GM23338 (cell line): ENCODE measurements at regions not wholly inside any gene's neighbourhood (a gene's known extent, or its start where the extent isn't known, plus 50 kb on each side); places are given as distances from the start of the nearest gene placed in this dataset.

Experiments
- ATAC-seq: fragments of 200-7000 bp; cut with Tn5 transposase; 3 replicates; pipeline ENCODE4 v1.9.1; 2020
- DNase-seq: peaks from one replicate; pipeline ENCODE4 v3.0.0-alpha.2; 2015; ENCODE audit warnings: low spot score
- H2AFZ ChIP-seq: fragments of 200-600 bp; sonication (generic); 2 replicates; pipeline ENCODE4 v1.8.0; 2016; ENCODE audit warnings: antibody characterized with exemption, mild to moderate bottlenecking, moderate library complexity
- H3F3A ChIP-seq: fragments of 200-600 bp; sonication (generic); replicated peaks from 2 replicates; pipeline ENCODE4 v1.8.0; 2017; ENCODE audit warnings: antibody characterized with exemption, mixed run types, low read depth
- H3K27ac ChIP-seq: fragments of 200-600 bp; sonication (generic); 2 replicates; pipeline ENCODE4 v1.6.1; 2016; ENCODE audit warnings: low read depth
- H3K27me3 ChIP-seq: fragments of 200-600 bp; sonication (generic); 2 replicates; pipeline ENCODE4 v1.8.0; 2016; ENCODE audit warnings: mild to moderate bottlenecking, mixed run types, moderate library complexity; ENCODE audit not compliant: insufficient read depth
- H3K36me3 ChIP-seq: fragments of 200-600 bp; sonication (generic); 2 replicates; pipeline ENCODE4 v1.8.0; 2016; ENCODE audit warnings: mild to moderate bottlenecking; ENCODE audit not compliant: insufficient read depth
- H3K4me1 ChIP-seq: fragments of 200-600 bp; sonication (generic); 2 replicates; pipeline ENCODE4 v1.8.0; 2016; ENCODE audit warnings: mild to moderate bottlenecking, moderate library complexity; ENCODE audit not compliant: insufficient read depth
- H3K4me2 ChIP-seq: fragments of 200-600 bp; sonication (generic); 2 replicates; pipeline ENCODE4 v1.7.1; 2017; ENCODE audit warnings: mixed run types
- H3K4me3 ChIP-seq: fragments of 200-600 bp; sonication (generic); 2 replicates; pipeline ENCODE4 v1.6.1; 2016; ENCODE audit warnings: mixed run types
- H3K79me2 ChIP-seq: fragments of 200-600 bp; sonication (generic); replicated peaks from 2 replicates; pipeline ENCODE4 v1.8.0; 2017; ENCODE audit warnings: mild to moderate bottlenecking; ENCODE audit not compliant: insufficient read depth
- H3K9me2 ChIP-seq: fragments of 200-600 bp; sonication (generic); 2 replicates; pipeline ENCODE4 v1.8.0; 2017; ENCODE audit not compliant: insufficient read depth
- H4K20me1 ChIP-seq: fragments of 200-600 bp; sonication (generic); replicated peaks from 2 replicates; pipeline ENCODE4 v1.8.0; 2017; ENCODE audit warnings: mild to moderate bottlenecking; ENCODE audit not compliant: insufficient read depth
- H3K27ac Mint-ChIP-seq: 2 replicates; pipeline ENCODE4 v1.8.0; 2020; ENCODE audit warnings: inconsistent platforms, mild to moderate bottlenecking, moderate library complexity, mixed read lengths
- H3K27me3 Mint-ChIP-seq: 3 replicates; pipeline ENCODE4 v1.8.0; 2022; ENCODE audit warnings: low read depth, mild to moderate bottlenecking, moderate library complexity, mixed read lengths, inconsistent platforms; ENCODE audit not compliant: insufficient read depth, poor library complexity
- H3K36me3 Mint-ChIP-seq: 3 replicates; pipeline ENCODE4 v1.8.0; 2021; ENCODE audit warnings: low read depth, mild to moderate bottlenecking, inconsistent platforms, moderate library complexity, mixed read lengths
- H3K4me1 Mint-ChIP-seq: 3 replicates; pipeline ENCODE4 v1.8.0; 2020; ENCODE audit warnings: mild to moderate bottlenecking, inconsistent platforms, mixed read lengths
- H3K4me3 Mint-ChIP-seq: 3 replicates; pipeline ENCODE4 v1.8.0; 2021; ENCODE audit warnings: moderate library complexity, mild to moderate bottlenecking, inconsistent platforms, mixed read lengths
- H3K9me3 Mint-ChIP-seq: 3 replicates; pipeline ENCODE4 v1.8.0; 2020; ENCODE audit warnings: moderate library complexity, mild to moderate bottlenecking, inconsistent platforms, mixed read lengths
- CREB1 ChIP-seq: fragments of 250-450 bp; sonication (Bioruptor Pico); IDR thresholded peaks from 2 replicates; pipeline ENCODE4 v1.5.0; 2020; ENCODE audit warnings: low read depth, mild to moderate bottlenecking, moderate library complexity
- ETS1 ChIP-seq: IDR thresholded peaks from 2 replicates; pipeline ENCODE4 v1.6.1; 2016; ENCODE audit warnings: antibody characterized with exemption
- EZH2 ChIP-seq: fragments of 200-600 bp; sonication (generic); IDR thresholded peaks from one replicate; pipeline ENCODE4 v1.8.0; 2017; ENCODE audit warnings: antibody characterized with exemption, mild to moderate bottlenecking, low read depth; ENCODE audit not compliant: unreplicated experiment
- EZH2phosphoT487 ChIP-seq: fragments of 200-600 bp; sonication (generic); IDR thresholded peaks from one replicate; pipeline ENCODE4 v1.8.1; 2018; ENCODE audit warnings: antibody characterized with exemption; ENCODE audit not compliant: unreplicated experiment
- JUNB ChIP-seq: IDR thresholded peaks from one replicate; pipeline ENCODE4 v1.6.1; 2016; ENCODE audit warnings: antibody characterized with exemption; ENCODE audit not compliant: unreplicated experiment
- NANOG ChIP-seq: IDR thresholded peaks from 2 replicates; pipeline ENCODE4 v1.6.1; 2016; ENCODE audit warnings: antibody characterized with exemption, borderline replicate concordance
- POLR2AphosphoS5 ChIP-seq: IDR thresholded peaks from 2 replicates; pipeline ENCODE4 v1.6.1; 2016; ENCODE audit warnings: antibody characterized with exemption, low read depth
- REST ChIP-seq: IDR thresholded peaks from one replicate; pipeline ENCODE4 v1.6.1; 2018; ENCODE audit warnings: antibody characterized with exemption; ENCODE audit not compliant: unreplicated experiment
- STAT1 ChIP-seq: IDR thresholded peaks from one replicate; pipeline ENCODE4 v1.6.1; 2016; ENCODE audit warnings: antibody characterized with exemption; ENCODE audit not compliant: unreplicated experiment
- ZNF114 ChIP-seq: fragments of 250-450 bp; sonication (Bioruptor Pico); IDR thresholded peaks from 2 replicates; pipeline ENCODE4 v1.5.0; 2020; ENCODE audit warnings: mild to moderate bottlenecking, moderate library complexity
- ZNF462 ChIP-seq: fragments of 250-450 bp; sonication (Bioruptor Pico); IDR thresholded peaks from 2 replicates; pipeline ENCODE4 v1.5.0; 2020; ENCODE audit warnings: mild to moderate bottlenecking, moderate library complexity

GRCh38 chr15:39207532-39208115 lies 373.3 kb upstream of the THBS1 start (continued):
- TF ChIP-seq ZNF462 (CRISPR knock-in tag) (no peak), POLR2AphosphoS5 (no peak)

GRCh38 chr15:39208187-39208586 lies 372.7 kb upstream of the THBS1 start:
- no peak overlapping the region for H3K4me3 ChIP-seq
- no peak overlapping the region for H2AFZ ChIP-seq
- H3K9me2 ChIP-seq, result 0 out of 2 replicates have a peak, but pooled peaks cover 5% of the 10 kb centered on the region
- H3K27ac ChIP-seq, result no peak overlapping the region
- no peaks in the 10 kb centered on the region; the same call in 1 of the 2 replicates for H3K4me1 ChIP-seq
- H3K27me3 ChIP-seq, result no peaks in the 10 kb centered on the region
- H3F3A ChIP-seq, result no peaks in the 10 kb centered on the region
- ATAC-seq, result no peak
- no peaks in the 10 kb centered on the region for H3K36me3 ChIP-seq
- H4K20me1 ChIP-seq, result no peaks in the 10 kb centered on the region
- H3K4me2 ChIP-seq, result no peak overlapping the region
- H3K4me3 Mint-ChIP-seq, result no peak overlapping the region
- H3K79me2 ChIP-seq, result no peaks in the 10 kb centered on the region
- peaks cover 19% of the 10 kb centered on the region for H3K9me3 Mint-ChIP-seq
- H3K27ac Mint-ChIP-seq, result no peak overlapping the region
- H3K36me3 Mint-ChIP-seq, result peaks cover 17% of the 10 kb centered on the region; the same call in 2 of the 3 replicates
- H3K4me1 Mint-ChIP-seq, result peaks cover 9% of the 10 kb centered on the region
- H3K27me3 Mint-ChIP-seq, result no peaks in the 10 kb centered on the region
- no peak for DNase-seq
- TF ChIP-seq NANOG (no peak), ETS1 (no peak), ZNF114 (CRISPR knock-in tag) (no peak), JUNB (no peak), STAT1 (no peak), EZH2phosphoT487 (no peak), POLR2AphosphoS5 (no peak), EZH2 (no peak), CREB1 (CRISPR knock-in tag) (no peak), REST (no peak)
